ENCODE measurements at regions not wholly inside any gene's neighbourhood (a gene's known extent, or its start where the extent isn't known, plus 50 kb on each side); places are given as distances from the start of the nearest gene placed in this dataset.

DNA sequence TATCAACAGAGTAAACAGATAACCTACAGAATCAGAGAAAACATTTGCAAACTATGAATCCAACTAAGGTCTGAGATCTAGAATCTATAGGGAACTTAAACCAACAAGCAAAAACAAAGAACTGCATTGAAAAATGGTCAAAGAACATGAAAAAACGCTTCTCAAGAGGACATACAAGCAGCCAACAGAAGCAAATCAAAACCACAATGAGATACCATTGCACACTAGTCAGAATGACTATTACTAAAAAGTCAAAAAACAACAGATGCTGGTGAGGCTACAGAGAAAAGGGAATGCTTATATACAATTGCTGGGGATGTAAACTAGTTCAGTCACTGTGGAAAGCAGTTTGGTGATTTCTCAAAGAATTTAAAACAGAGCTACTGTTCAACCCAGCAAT lies 255.7 kb downstream of the TMEM47 start:
- TF ChIP-seq, protein P1, sequence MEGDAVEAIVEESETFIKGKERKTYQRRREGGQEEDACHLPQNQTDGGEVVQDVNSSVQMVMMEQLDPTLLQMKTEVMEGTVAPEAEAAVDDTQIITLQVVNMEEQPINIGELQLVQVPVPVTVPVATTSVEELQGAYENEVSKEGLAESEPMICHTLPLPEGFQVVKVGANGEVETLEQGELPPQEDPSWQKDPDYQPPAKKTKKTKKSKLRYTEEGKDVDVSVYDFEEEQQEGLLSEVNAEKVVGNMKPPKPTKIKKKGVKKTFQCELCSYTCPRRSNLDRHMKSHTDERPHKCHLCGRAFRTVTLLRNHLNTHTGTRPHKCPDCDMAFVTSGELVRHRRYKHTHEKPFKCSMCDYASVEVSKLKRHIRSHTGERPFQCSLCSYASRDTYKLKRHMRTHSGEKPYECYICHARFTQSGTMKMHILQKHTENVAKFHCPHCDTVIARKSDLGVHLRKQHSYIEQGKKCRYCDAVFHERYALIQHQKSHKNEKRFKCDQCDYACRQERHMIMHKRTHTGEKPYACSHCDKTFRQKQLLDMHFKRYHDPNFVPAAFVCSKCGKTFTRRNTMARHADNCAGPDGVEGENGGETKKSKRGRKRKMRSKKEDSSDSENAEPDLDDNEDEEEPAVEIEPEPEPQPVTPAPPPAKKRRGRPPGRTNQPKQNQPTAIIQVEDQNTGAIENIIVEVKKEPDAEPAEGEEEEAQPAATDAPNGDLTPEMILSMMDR (IDR thresholded peaks at IDR 0.05), result no peak
- no peak for TF ChIP-seq POLR2A (IDR thresholded peaks at IDR 0.05)

All from Peyer's patch (tissue), 4 donors.